ENCODE measurements at regions not wholly inside any gene's neighbourhood (a gene's known extent, or its start where the extent isn't known, plus 50 kb on each side); places are given as distances from the start of the nearest gene placed in this dataset.

GRCh38 chr1:60572378-60572777 lies 498.8 kb upstream of the C1orf87 start:
- H3K9me3 ChIP-seq (ENCODE audit: control insufficient read depth, insufficient read depth, low read length) = no peaks in the 10 kb centered on the region
- H3K27me3 ChIP-seq (ENCODE audit: control insufficient read depth, insufficient read depth, low read length) = no peaks in the 10 kb centered on the region
- no peak for TF ChIP-seq CTCF (IDR thresholded peaks at IDR 0.05; ENCODE audit: low read depth, low read length)
- no peak overlapping the region for H3K4me3 ChIP-seq (ENCODE audit: low read depth, low read length)
- POLR2A ChIA-PET = no interaction called here
- CTCF ChIA-PET = no interaction called here
- H3K27ac ChIP-seq (ENCODE audit: low read depth, low read length) = no peak overlapping the region
- no peak for DNase-seq (ENCODE audit: low read depth, low spot score)

- Histone ChIP-seq H3K27ac (ENCODE audit: low read depth, low read length) (no peak overlapping the region), H3K4me3 (ENCODE audit: low read depth, low read length) (no peak overlapping the region), H3K27me3 (ENCODE audit: control insufficient read depth, insufficient read depth, low read length) (no peaks in the 10 kb centered on the region), H3K9me3 (ENCODE audit: control insufficient read depth, insufficient read depth, low read length) (no peaks in the 10 kb centered on the region)
- POLR2A ChIA-PET = no interaction called here
- no peak for TF ChIP-seq CTCF (IDR thresholded peaks at IDR 0.05; ENCODE audit: low read depth, low read length)
- CTCF ChIA-PET = no interaction called here
- no peak for DNase-seq (ENCODE audit: low read depth, low spot score)
Measured at GRCh38 chr1:60571811-60572210, 498.2 kb upstream of the C1orf87 start.

- ChIA-PET POLR2A (no interaction called here), CTCF (no interaction called here)
- no peak for TF ChIP-seq CTCF (IDR thresholded peaks at IDR 0.05; ENCODE audit: low read depth, low read length)
Measured at GRCh38 chr1:60569189-60569588, 495.6 kb upstream of the C1orf87 start.

GRCh38 chr1:60567256-60567655 lies 493.7 kb upstream of the C1orf87 start:
- H3K4me3 ChIP-seq (ENCODE audit: low read depth, low read length) = no peak overlapping the region
- TF ChIP-seq CTCF (IDR thresholded peaks at IDR 0.05; ENCODE audit: low read depth, low read length) = no peak
- POLR2A ChIA-PET = no interaction called here
- no peak for DNase-seq (ENCODE audit: low read depth, low spot score)
- no peaks in the 10 kb centered on the region for H3K9me3 ChIP-seq (ENCODE audit: control insufficient read depth, insufficient read depth, low read length)
- no peak overlapping the region for H3K27ac ChIP-seq (ENCODE audit: low read depth, low read length)
- CTCF ChIA-PET = no interaction called here
- H3K27me3 ChIP-seq (ENCODE audit: control insufficient read depth, insufficient read depth, low read length) = no peaks in the 10 kb centered on the region

More at GRCh38 chr1:60569189-60569588, 495.6 kb upstream of the C1orf87 start:
- Histone ChIP-seq H3K4me3 (ENCODE audit: low read depth, low read length) (no peak overlapping the region), H3K9me3 (ENCODE audit: control insufficient read depth, insufficient read depth, low read length) (no peaks in the 10 kb centered on the region), H3K27ac (ENCODE audit: low read depth, low read length) (no peak overlapping the region), H3K27me3 (ENCODE audit: control insufficient read depth, insufficient read depth, low read length) (no peaks in the 10 kb centered on the region)
- DNase-seq (ENCODE audit: low read depth, low spot score) = no peak

- H3K27ac ChIP-seq (ENCODE audit: low read depth, low read length) = no peak overlapping the region
- H3K27me3 ChIP-seq (ENCODE audit: control insufficient read depth, insufficient read depth, low read length) = no peaks in the 10 kb centered on the region
- DNase-seq (ENCODE audit: low read depth, low spot score) = no peak
- no peak for TF ChIP-seq CTCF (IDR thresholded peaks at IDR 0.05; ENCODE audit: low read depth, low read length)
- ChIA-PET POLR2A (no interaction called here), CTCF (interaction anchor here (1.0 to 1.1 kb wide), 2 partner anchors 283 to 1517 kb away, joined by 3 read pairs; no protein-coding TSS in a partner anchor)
- no peaks in the 10 kb centered on the region for H3K9me3 ChIP-seq (ENCODE audit: control insufficient read depth, insufficient read depth, low read length)
- H3K4me3 ChIP-seq (ENCODE audit: low read depth, low read length) = no peak overlapping the region
Measured at GRCh38 chr1:60564916-60565750, 491.6 kb upstream of the C1orf87 start.
